Glutamatergic neuron (in vitro differentiated cells): ENCODE measurements at regions not wholly inside any gene's neighbourhood (a gene's known extent, or its start where the extent isn't known, plus 50 kb on each side); places are given as distances from the start of the nearest gene placed in this dataset.

ENCODE experiments used
- DNase-seq: peaks from one replicate; pipeline ENCODE4 v3.0.0; 2022
- H3K27ac Mint-ChIP-seq: one replicate; pipeline ENCODE4 v1.8.0; 2020; ENCODE audit warnings: mild to moderate bottlenecking, mixed read lengths, inconsistent platforms; ENCODE audit not compliant: unreplicated experiment
- H3K27me3 Mint-ChIP-seq: one replicate; pipeline ENCODE4 v1.8.0; 2020; ENCODE audit warnings: mild to moderate bottlenecking, moderate library complexity, mixed read lengths, inconsistent platforms; ENCODE audit not compliant: unreplicated experiment
- H3K36me3 Mint-ChIP-seq: one replicate; pipeline ENCODE4 v1.8.0; 2020; ENCODE audit warnings: mild to moderate bottlenecking, mixed read lengths, inconsistent platforms; ENCODE audit not compliant: unreplicated experiment
- H3K4me1 Mint-ChIP-seq: one replicate; pipeline ENCODE4 v1.8.0; 2020; ENCODE audit warnings: mild to moderate bottlenecking, low read depth, mixed read lengths, inconsistent platforms; ENCODE audit not compliant: unreplicated experiment
- H3K4me3 Mint-ChIP-seq: one replicate; pipeline ENCODE4 v1.8.0; 2020; ENCODE audit warnings: mild to moderate bottlenecking, mixed read lengths, inconsistent platforms; ENCODE audit not compliant: unreplicated experiment
- H3K9me3 Mint-ChIP-seq: one replicate; pipeline ENCODE4 v1.8.0; 2020; ENCODE audit warnings: mild to moderate bottlenecking, moderate library complexity, mixed read lengths, inconsistent platforms; ENCODE audit not compliant: unreplicated experiment
- CTCF ChIP-seq: fragments of 200-600 bp; sonication (generic); IDR thresholded peaks from one replicate; pipeline ENCODE4 v1.5.0; 2021; ENCODE audit not compliant: partially characterized antibody, unreplicated experiment

GRCh38 chr5:117880932-117881331 lies 1107.4 kb downstream of the DTWD2 start:
- peaks cover 2% of the 10 kb centered on the region for H3K9me3 Mint-ChIP-seq
- peaks cover 2% of the 10 kb centered on the region for H3K27me3 Mint-ChIP-seq
- peaks cover 14% of the 10 kb centered on the region for H3K4me1 Mint-ChIP-seq
- no peak for TF ChIP-seq CTCF
- no peaks in the 10 kb centered on the region for H3K36me3 Mint-ChIP-seq
- no peak overlapping the region for H3K4me3 Mint-ChIP-seq
- DNase-seq: no peak
- H3K27ac Mint-ChIP-seq: no peak overlapping the region

GRCh38 chr5:117877731-117878130 lies 1110.6 kb downstream of the DTWD2 start:
- TF ChIP-seq CTCF: no peak
- Mint-ChIP-seq H3K9me3 (peaks cover 2% of the 10 kb centered on the region), H3K36me3 (no peaks in the 10 kb centered on the region)

GRCh38 chr5:117872798-117873368 lies 1115.5 kb downstream of the DTWD2 start:
- H3K9me3 Mint-ChIP-seq: peaks cover 2% of the 10 kb centered on the region
- DNase-seq: no peak
- no peak overlapping the region for H3K27ac Mint-ChIP-seq
- H3K4me3 Mint-ChIP-seq: no peak overlapping the region
- no peaks in the 10 kb centered on the region for H3K4me1 Mint-ChIP-seq
- no peaks in the 10 kb centered on the region for H3K27me3 Mint-ChIP-seq
- H3K36me3 Mint-ChIP-seq: no peaks in the 10 kb centered on the region
- TF ChIP-seq CTCF: no peak

More at GRCh38 chr5:117877731-117878130, 1110.6 kb downstream of the DTWD2 start:
- no peak for DNase-seq
- H3K27ac Mint-ChIP-seq: no peak overlapping the region
- H3K4me3 Mint-ChIP-seq: no peak overlapping the region
- H3K27me3 Mint-ChIP-seq: peaks cover 2% of the 10 kb centered on the region
- H3K4me1 Mint-ChIP-seq: peaks cover 14% of the 10 kb centered on the region

GRCh38 chr5:117869596-117869995 lies 1118.8 kb downstream of the DTWD2 start:
- peaks cover 2% of the 10 kb centered on the region for H3K9me3 Mint-ChIP-seq
- DNase-seq: no peak
- no peak overlapping the region for H3K27ac Mint-ChIP-seq
- TF ChIP-seq CTCF: no peak
- H3K4me3 Mint-ChIP-seq: no peak overlapping the region
- H3K4me1 Mint-ChIP-seq: no peaks in the 10 kb centered on the region
- no peaks in the 10 kb centered on the region for H3K27me3 Mint-ChIP-seq
- H3K36me3 Mint-ChIP-seq: no peaks in the 10 kb centered on the region

- Mint-ChIP-seq H3K36me3 (no peaks in the 10 kb centered on the region), H3K27me3 (no peaks in the 10 kb centered on the region), H3K4me1 (no peaks in the 10 kb centered on the region), H3K27ac (no peak overlapping the region), H3K4me3 (no peak overlapping the region), H3K9me3 (no peaks in the 10 kb centered on the region)
- DNase-seq: no peak
- no peak for TF ChIP-seq CTCF
These were observed 1124.6 kb downstream of the DTWD2 start for GRCh38 chr5:117863586-117864296.
